ENCODE measurements at regions not wholly inside any gene's neighbourhood (a gene's known extent, or its start where the extent isn't known, plus 50 kb on each side); places are given as distances from the start of the nearest gene placed in this dataset.

DNA sequence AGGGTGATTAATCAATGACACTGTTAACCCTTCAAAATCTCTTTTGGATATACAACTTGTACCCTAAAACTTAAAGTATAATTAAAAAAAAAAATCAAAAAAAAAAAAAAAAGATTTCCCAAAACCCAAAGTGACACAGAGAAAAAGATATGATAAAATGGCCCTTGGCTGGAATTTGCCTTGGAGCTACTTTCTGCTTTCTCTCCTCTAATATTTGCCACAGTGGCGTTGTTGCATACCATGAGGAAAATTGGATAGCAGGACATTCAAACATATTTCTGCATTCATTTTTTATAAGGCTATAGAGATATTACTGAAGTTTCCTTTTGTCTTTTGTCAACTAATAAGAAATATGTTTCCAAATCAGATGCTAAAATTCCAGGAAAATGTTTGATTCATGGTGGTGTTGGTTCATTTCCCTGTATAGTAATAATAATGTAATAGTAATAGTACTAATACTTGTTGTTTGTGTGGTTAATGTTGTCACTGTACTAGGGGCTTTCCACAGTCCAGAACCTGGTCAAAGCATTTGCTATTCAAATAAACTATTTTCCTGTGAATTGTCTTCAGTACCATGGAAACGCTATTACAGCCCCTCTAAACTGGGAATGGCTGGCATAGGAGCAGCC, 441.3 kb upstream of the THBS1 start:
- no peak for TF ChIP-seq EZH2 (IDR thresholded peaks at IDR 0.05; ENCODE audit: borderline replicate concordance, low read length)
- TF ChIP-seq, protein P1, sequence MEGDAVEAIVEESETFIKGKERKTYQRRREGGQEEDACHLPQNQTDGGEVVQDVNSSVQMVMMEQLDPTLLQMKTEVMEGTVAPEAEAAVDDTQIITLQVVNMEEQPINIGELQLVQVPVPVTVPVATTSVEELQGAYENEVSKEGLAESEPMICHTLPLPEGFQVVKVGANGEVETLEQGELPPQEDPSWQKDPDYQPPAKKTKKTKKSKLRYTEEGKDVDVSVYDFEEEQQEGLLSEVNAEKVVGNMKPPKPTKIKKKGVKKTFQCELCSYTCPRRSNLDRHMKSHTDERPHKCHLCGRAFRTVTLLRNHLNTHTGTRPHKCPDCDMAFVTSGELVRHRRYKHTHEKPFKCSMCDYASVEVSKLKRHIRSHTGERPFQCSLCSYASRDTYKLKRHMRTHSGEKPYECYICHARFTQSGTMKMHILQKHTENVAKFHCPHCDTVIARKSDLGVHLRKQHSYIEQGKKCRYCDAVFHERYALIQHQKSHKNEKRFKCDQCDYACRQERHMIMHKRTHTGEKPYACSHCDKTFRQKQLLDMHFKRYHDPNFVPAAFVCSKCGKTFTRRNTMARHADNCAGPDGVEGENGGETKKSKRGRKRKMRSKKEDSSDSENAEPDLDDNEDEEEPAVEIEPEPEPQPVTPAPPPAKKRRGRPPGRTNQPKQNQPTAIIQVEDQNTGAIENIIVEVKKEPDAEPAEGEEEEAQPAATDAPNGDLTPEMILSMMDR (IDR thresholded peaks at IDR 0.05; ENCODE audit: low read length) = no peak
